Neural progenitor cell (in vitro differentiated cells): ENCODE measurements at regions not wholly inside any gene's neighbourhood (a gene's known extent, or its start where the extent isn't known, plus 50 kb on each side); places are given as distances from the start of the nearest gene placed in this dataset.
"Not testable (repeated sequence)": the region's sequence is repeated elsewhere in the genome, so short reads cannot be mapped to it uniquely, and the experiment has no call there.

Experiments
- DNase-seq: peaks from one replicate; pipeline ENCODE4 v3.0.0-alpha.2; 2016; ENCODE audit warnings: low spot score
- H2AFZ ChIP-seq: fragments of 200-600 bp; sonication (generic); replicated peaks from 2 replicates; pipeline ENCODE4 v1.6.1; 2016; ENCODE audit warnings: antibody characterized with exemption
- H3F3A ChIP-seq: fragments of 200-600 bp; sonication (generic); 2 replicates; pipeline ENCODE4 v1.6.1; 2016; ENCODE audit warnings: antibody characterized with exemption, low read depth
- H3K27ac ChIP-seq: fragments of 200-600 bp; sonication (generic); 2 replicates; pipeline ENCODE4 v1.5.1; 2016; ENCODE audit warnings: mild to moderate bottlenecking
- H3K27me3 ChIP-seq: fragments of 200-600 bp; sonication (generic); 2 replicates; pipeline ENCODE4 v1.6.1; 2016; ENCODE audit warnings: mild to moderate bottlenecking, moderate library complexity
- H3K36me3 ChIP-seq: fragments of 200-600 bp; sonication (generic); 2 replicates; pipeline ENCODE4 v1.5.1; 2016
- H3K4me1 ChIP-seq: fragments of 200-600 bp; sonication (generic); 2 replicates; pipeline ENCODE4 v1.6.1; 2016; ENCODE audit warnings: mixed run types
- H3K4me2 ChIP-seq: fragments of 200-600 bp; sonication (generic); 2 replicates; pipeline ENCODE4 v1.6.1; 2016
- H3K4me3 ChIP-seq: fragments of 200-600 bp; sonication (generic); 2 replicates; pipeline ENCODE4 v1.5.1; 2016
- H3K79me2 ChIP-seq: fragments of 200-600 bp; sonication (generic); 2 replicates; pipeline ENCODE4 v1.6.1; 2016; ENCODE audit warnings: low read depth
- H3K9ac ChIP-seq: fragments of 200-600 bp; sonication (generic); 2 replicates; pipeline ENCODE4 v1.6.1; 2016
- H3K9me3 ChIP-seq: fragments of 200-600 bp; sonication (generic); 2 replicates; pipeline ENCODE4 v1.5.1; 2016; ENCODE audit warnings: low read depth
- H4K20me1 ChIP-seq: fragments of 200-600 bp; sonication (generic); 2 replicates; pipeline ENCODE4 v1.6.1; 2016; ENCODE audit warnings: low read depth
- H3K27ac Mint-ChIP-seq: 3 replicates; pipeline ENCODE4 v1.8.0; 2021; ENCODE audit warnings: mixed read lengths
- H3K27me3 Mint-ChIP-seq: 2 replicates; pipeline ENCODE4 v1.8.0; 2022; ENCODE audit warnings: low read depth, mild to moderate bottlenecking, inconsistent platforms, moderate library complexity, mixed read lengths; ENCODE audit not compliant: insufficient read depth
- H3K36me3 Mint-ChIP-seq: 3 replicates; pipeline ENCODE4 v1.8.0; 2021; ENCODE audit warnings: mixed read lengths
- H3K4me1 Mint-ChIP-seq: 3 replicates; pipeline ENCODE4 v1.8.0; 2021; ENCODE audit warnings: mixed read lengths
- H3K4me3 Mint-ChIP-seq: 3 replicates; pipeline ENCODE4 v1.8.0; 2021; ENCODE audit warnings: mild to moderate bottlenecking, moderate library complexity, mixed read lengths
- H3K9me3 Mint-ChIP-seq: 3 replicates; pipeline ENCODE4 v1.8.0; 2020; ENCODE audit warnings: mixed read lengths
- EZH2 ChIP-seq: fragments of 200-600 bp; sonication (generic); IDR thresholded peaks from 2 replicates; pipeline ENCODE4 v1.6.1; 2017; ENCODE audit warnings: antibody characterized with exemption, mild to moderate bottlenecking, moderate library complexity
- EZH2phosphoT487 ChIP-seq: fragments of 200-600 bp; sonication (generic); IDR thresholded peaks from 2 replicates; pipeline ENCODE4 v1.6.1; 2017; ENCODE audit warnings: antibody characterized with exemption
- TF ChIP-seq, protein P1 (sequence below): fragments of 200-600 bp; sonication (generic); IDR thresholded peaks from 2 replicates; pipeline ENCODE4 v1.5.1; 2017; ENCODE audit warnings: antibody characterized with exemption, mild to moderate bottlenecking

DNA sequence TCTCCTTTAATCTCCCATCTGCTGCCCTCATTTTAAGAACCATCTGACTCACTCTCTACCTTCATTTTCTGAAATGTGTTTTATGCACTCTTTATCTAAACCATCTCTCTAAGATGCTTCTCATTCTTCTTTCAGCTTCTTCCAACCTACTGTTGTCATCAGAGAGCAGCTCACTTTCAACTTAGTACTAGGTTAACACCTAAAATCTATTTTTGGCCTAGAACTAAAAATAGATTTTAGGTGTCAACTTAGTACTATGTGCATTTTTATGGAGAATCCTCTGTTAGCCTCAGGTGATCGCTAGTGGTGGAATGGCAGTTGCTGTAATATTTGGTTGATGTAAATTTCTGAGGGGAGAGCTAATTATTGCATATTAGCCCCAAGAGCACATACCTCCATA lies 277.1 kb downstream of the KCNJ2 start:
- H3K36me3 ChIP-seq, result no peaks in the 10 kb centered on the region
- Mint-ChIP-seq H3K4me3 (no peak overlapping the region), H3K9me3 (peaks cover 8% of the 10 kb centered on the region), H3K27ac (no peak overlapping the region), H3K4me1 (no peaks in the 10 kb centered on the region), H3K36me3 (no peaks in the 10 kb centered on the region), H3K27me3 (no peaks in the 10 kb centered on the region)
- no peak overlapping the region for H3K4me2 ChIP-seq
- H3K27me3 ChIP-seq, result no peaks in the 10 kb centered on the region
- no peak overlapping the region for H2AFZ ChIP-seq
- no peaks in the 10 kb centered on the region for H3K79me2 ChIP-seq
- H3K4me1 ChIP-seq, result no peaks in the 10 kb centered on the region
- H4K20me1 ChIP-seq, result no peaks in the 10 kb centered on the region
- no peak overlapping the region for H3K27ac ChIP-seq
- H3K9ac ChIP-seq, result no peak overlapping the region
- H3K9me3 ChIP-seq, result no peaks in the 10 kb centered on the region
- no peak for DNase-seq
- no peaks in the 10 kb centered on the region for H3F3A ChIP-seq
- TF ChIP-seq EZH2 (no peak), EZH2phosphoT487 (no peak)
- TF ChIP-seq, protein P1, sequence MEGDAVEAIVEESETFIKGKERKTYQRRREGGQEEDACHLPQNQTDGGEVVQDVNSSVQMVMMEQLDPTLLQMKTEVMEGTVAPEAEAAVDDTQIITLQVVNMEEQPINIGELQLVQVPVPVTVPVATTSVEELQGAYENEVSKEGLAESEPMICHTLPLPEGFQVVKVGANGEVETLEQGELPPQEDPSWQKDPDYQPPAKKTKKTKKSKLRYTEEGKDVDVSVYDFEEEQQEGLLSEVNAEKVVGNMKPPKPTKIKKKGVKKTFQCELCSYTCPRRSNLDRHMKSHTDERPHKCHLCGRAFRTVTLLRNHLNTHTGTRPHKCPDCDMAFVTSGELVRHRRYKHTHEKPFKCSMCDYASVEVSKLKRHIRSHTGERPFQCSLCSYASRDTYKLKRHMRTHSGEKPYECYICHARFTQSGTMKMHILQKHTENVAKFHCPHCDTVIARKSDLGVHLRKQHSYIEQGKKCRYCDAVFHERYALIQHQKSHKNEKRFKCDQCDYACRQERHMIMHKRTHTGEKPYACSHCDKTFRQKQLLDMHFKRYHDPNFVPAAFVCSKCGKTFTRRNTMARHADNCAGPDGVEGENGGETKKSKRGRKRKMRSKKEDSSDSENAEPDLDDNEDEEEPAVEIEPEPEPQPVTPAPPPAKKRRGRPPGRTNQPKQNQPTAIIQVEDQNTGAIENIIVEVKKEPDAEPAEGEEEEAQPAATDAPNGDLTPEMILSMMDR, result no peak
- H3K4me3 ChIP-seq, result no peak overlapping the region

DNA sequence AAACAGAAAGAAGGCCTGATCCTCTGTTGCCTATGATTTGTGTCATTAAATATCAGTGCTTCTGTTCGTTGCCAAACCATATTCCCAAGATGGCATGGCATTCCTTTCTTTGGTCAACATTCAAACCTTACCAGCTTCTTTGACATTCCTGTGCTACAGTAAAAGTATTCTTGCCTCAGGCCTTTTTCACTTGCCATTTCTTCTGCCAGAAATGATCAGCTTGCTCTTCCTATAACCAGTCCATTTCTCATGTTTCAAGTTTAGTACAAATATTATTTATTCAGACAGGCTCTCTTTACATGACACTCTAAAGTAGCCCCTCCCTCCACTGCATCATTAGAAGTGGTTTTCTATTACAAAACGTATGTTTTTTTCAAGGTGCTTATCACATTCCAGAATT lies 278.3 kb downstream of the KCNJ2 start:
- H3K9ac ChIP-seq, result no peak overlapping the region

GRCh38 chr17:70453075-70453474 lies 283.7 kb downstream of the KCNJ2 start:
- not testable (repeated sequence) for H3K79me2 ChIP-seq, H3K9ac ChIP-seq, H3K27me3 Mint-ChIP-seq, H3K4me3 Mint-ChIP-seq, H3K36me3 Mint-ChIP-seq, H3K4me1 Mint-ChIP-seq, H3K4me3 ChIP-seq, H3K36me3 ChIP-seq, H3K27ac ChIP-seq, H2AFZ ChIP-seq, H3K4me1 ChIP-seq, H4K20me1 ChIP-seq, DNase-seq, H3K27me3 ChIP-seq, H3K4me2 ChIP-seq, H3K9me3 ChIP-seq, H3K9me3 Mint-ChIP-seq, H3F3A ChIP-seq, H3K27ac Mint-ChIP-seq

More for the DNA sequence above, 278.3 kb downstream of the KCNJ2 start:
- no peak overlapping the region for H3K4me2 ChIP-seq
- Mint-ChIP-seq H3K36me3 (no peaks in the 10 kb centered on the region), H3K4me3 (no peak overlapping the region), H3K4me1 (no peaks in the 10 kb centered on the region), H3K9me3 (peaks cover 8% of the 10 kb centered on the region), H3K27me3 (no peaks in the 10 kb centered on the region), H3K27ac (no peak overlapping the region)
- no peak overlapping the region for H3K27ac ChIP-seq
- H3K4me3 ChIP-seq, result no peak overlapping the region
- H4K20me1 ChIP-seq, result no peaks in the 10 kb centered on the region
- no peaks in the 10 kb centered on the region for H3K79me2 ChIP-seq
- no peak for TF ChIP-seq EZH2phosphoT487
- TF ChIP-seq, protein P1, result no peak
- TF ChIP-seq EZH2, result no peak
- no peaks in the 10 kb centered on the region for H3K27me3 ChIP-seq
- H3K9me3 ChIP-seq, result no peaks in the 10 kb centered on the region
- H2AFZ ChIP-seq, result no peak overlapping the region
- DNase-seq, result no peak
- H3F3A ChIP-seq, result no peaks in the 10 kb centered on the region
- H3K4me1 ChIP-seq, result no peaks in the 10 kb centered on the region
- H3K36me3 ChIP-seq, result no peaks in the 10 kb centered on the region

DNA sequence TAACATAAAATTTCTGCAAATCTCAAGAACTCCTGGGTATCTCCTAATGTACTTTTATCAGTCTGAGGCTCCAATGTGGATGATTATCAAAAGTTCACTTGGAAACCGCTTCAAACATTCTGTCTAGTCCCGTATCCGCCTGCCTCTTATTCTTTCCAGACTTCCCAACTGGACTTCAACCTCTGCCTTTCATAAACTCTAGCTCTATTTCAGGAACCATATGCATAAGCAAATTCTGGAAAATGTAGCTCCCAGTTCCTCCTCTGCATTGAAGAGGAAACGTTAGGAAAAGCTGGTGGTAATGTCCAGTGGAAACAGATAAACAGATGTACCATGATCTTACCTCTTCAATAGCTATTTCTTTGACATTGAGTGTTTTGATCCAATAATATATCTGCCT lies 285.0 kb downstream of the KCNJ2 start:
- Mint-ChIP-seq H3K9me3 (peaks cover 4% of the 10 kb centered on the region), H3K4me1 (no peaks in the 10 kb centered on the region), H3K27ac (no peak overlapping the region), H3K36me3 (no peaks in the 10 kb centered on the region), H3K4me3 (no peak overlapping the region), H3K27me3 (no peaks in the 10 kb centered on the region)
- no peaks in the 10 kb centered on the region for H3K79me2 ChIP-seq
- H3K9ac ChIP-seq, result no peak overlapping the region
- no peaks in the 10 kb centered on the region for H4K20me1 ChIP-seq
- H3K9me3 ChIP-seq, result no peaks in the 10 kb centered on the region
- H3K27me3 ChIP-seq, result no peaks in the 10 kb centered on the region
- H3K36me3 ChIP-seq, result no peaks in the 10 kb centered on the region
- no peaks in the 10 kb centered on the region for H3K4me1 ChIP-seq
- H2AFZ ChIP-seq, result no peak overlapping the region
- no peak for DNase-seq
- H3K27ac ChIP-seq, result no peak overlapping the region
- no peak overlapping the region for H3K4me2 ChIP-seq
- no peaks in the 10 kb centered on the region for H3F3A ChIP-seq
- no peak overlapping the region for H3K4me3 ChIP-seq
- TF ChIP-seq EZH2 (no peak), EZH2phosphoT487 (no peak)
- TF ChIP-seq, protein P1, result no peak
